GM19043 (cell line): ENCODE measurements at regions not wholly inside any gene's neighbourhood (a gene's known extent, or its start where the extent isn't known, plus 50 kb on each side); places are given as distances from the start of the nearest gene placed in this dataset.

ENCODE experiments used
- ATAC-seq: cut with Tn5 transposase; IDR thresholded peaks from one replicate; pipeline ENCODE4 v1.9.1; 2021; ENCODE audit warnings: low read depth; ENCODE audit not compliant: unreplicated experiment

- ATAC-seq: no peak
These were observed 162.6 kb upstream of the PLEKHG7 start for GRCh38 chr12:92539976-92540781.

GRCh38 chr12:92539110-92539749 is 163.6 kb upstream of the PLEKHG7 start:
- peak; percentile 40 for ATAC-seq

DNA sequence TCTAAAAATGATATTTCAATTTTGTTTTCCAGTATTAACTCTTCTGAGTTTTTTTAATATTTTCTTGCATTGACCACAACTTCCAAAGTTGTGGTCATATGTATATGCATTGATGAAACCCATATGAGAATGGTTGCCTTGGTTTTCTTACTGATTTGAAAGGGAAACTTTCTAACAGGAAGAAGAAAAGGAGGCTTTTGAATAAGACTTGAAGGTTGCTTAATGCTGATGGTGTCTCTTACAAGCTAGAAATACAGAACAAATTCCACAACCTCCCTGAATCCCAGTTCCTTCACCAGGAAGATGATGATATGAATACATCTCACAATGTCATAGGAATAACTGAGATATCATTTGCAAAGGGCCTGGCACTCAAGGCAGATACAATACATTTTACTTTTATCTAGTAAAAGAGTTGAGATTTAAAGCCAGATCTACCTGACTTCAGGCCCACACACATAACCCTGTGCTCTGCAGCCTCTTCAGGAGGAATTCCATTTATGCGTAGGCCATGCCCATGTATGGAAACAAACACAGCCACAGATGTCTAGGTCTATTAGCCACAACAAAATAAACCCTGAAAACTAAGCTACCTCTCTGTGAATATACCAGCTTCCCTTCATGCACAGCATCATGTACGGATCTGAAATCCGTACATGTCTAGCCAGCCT is 165.4 kb upstream of the PLEKHG7 start:
- ATAC-seq: no peak

DNA sequence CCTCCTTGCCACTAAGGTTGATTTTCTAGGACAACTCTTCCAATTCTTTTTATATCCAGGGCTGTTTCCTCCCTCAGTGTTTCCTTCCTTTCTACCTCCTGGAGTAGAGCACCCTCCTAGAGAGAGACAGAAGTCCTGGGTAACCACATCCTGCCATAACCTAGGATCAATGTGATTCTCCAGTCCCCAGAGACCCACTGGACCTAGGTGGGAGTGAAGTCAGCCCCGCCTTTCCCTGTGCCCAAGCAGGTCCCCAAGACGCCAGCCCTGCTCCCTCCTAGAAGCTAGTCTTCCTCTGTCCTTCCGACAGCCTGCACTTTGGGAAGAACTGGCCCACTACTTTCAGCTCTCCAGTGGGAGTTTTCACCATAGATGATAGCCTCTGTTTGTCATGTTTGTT is 166.8 kb upstream of the PLEKHG7 start:
- no peak for ATAC-seq

- ATAC-seq: no peak
These were observed 169.4 kb upstream of the PLEKHG7 start for GRCh38 chr12:92533280-92533890.

DNA sequence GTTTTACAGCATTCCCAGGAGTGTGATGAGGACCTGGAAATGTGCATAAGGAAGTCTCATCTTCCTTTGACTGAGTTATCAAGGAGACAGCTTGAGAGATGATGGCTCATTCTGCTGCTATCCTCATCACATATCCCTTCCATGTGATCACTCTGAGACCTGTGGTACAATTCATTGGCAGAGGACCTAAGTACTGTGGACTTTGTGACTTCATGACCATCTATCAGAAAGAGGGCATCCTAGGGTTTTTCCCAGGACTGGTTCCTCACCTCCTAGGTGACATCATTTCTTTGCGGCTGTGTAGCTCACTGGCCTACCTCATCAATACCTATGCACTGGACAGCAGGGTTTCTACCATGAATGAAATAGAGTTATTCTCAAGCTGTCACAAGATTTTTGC is 172.1 kb upstream of the PLEKHG7 start:
- ATAC-seq: no peak

- ATAC-seq: no peak
These were observed 172.8 kb upstream of the PLEKHG7 start for GRCh38 chr12:92529944-92530343.

GRCh38 chr12:92528586-92528985 is 174.2 kb upstream of the PLEKHG7 start:
- no peak for ATAC-seq

DNA sequence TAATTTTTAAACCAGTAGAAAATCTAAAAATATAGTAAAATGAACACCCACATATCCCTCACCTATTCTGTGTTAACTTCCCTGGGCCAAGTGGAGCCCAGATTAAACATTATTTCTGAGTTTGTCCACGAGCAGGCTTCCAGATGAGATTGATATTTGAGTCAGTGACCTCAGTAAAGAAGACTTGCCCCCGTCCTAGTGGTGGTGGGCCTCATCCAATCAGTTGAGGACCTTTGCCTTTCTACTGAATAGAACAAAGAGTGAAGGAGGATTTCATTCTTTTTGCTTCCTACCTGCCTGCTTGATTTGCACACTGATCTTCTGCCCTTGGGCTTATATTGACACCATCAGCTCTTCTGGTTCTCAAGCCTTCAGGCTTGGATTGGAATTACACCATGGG is 174.7 kb upstream of the PLEKHG7 start:
- no peak for ATAC-seq

- ATAC-seq: no peak
These were observed 178.3 kb upstream of the PLEKHG7 start for GRCh38 chr12:92524489-92524888.

GRCh38 chr12:92520511-92520910 is 182.3 kb upstream of the PLEKHG7 start:
- no peak for ATAC-seq

- no peak for ATAC-seq
These were observed 183.5 kb upstream of the PLEKHG7 start for GRCh38 chr12:92519284-92519683.

DNA sequence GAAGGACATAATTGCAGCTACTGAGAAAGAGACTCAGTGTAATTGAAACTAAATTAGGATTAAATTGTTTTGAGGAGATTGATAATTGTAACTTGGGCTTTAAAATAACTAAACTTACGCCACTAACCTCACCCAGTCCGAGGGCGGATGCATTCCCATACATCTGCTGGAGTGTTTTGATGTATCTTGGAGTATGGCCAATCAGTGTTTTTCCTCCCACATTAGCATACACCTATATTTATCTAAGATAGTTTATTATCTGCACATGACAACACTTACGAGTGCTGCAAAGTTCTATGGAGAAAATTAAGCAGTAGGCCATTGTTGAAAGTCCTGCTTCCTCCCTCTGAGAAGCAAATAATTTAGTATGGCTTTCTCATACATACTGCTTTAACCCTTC is 184.7 kb upstream of the PLEKHG7 start:
- ATAC-seq: no peak

GRCh38 chr12:92516277-92516600 is 186.6 kb upstream of the PLEKHG7 start:
- ATAC-seq: no peak

- ATAC-seq: no peak
These were observed 189.5 kb upstream of the PLEKHG7 start for GRCh38 chr12:92513231-92513730.

- no peak for ATAC-seq
These were observed 191.0 kb upstream of the PLEKHG7 start for GRCh38 chr12:92511786-92512185.

DNA sequence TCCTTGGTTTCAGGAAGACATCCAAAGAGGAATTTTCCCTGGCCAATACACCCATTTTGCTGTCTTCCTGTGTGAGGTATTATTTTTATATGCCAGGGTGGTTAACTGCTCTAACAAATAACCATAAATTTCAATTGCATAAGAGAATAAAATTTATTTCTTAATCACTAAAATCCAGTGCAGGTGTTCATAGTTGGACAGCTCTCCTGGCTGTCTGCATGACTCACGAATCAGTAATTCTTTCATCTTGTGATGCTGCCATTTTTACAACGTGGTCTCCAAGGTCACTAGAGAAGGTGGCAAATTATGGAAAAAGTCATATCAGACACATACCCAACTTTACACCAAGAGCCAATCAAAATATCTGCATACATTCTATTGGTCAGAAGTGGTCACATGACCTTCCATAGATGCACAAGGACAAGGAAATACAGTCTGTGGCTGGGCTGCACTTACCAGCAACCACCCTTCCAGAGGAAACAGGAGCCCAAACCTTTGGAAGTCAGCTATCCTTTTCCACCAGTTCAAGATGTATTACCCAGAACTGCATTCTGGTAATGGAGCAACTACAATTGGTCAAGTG is 193.5 kb upstream of the PLEKHG7 start:
- no peak for ATAC-seq

- no peak for ATAC-seq
These were observed 195.9 kb upstream of the PLEKHG7 start for GRCh38 chr12:92506891-92507290.

- no peak for ATAC-seq
These were observed 196.3 kb upstream of the PLEKHG7 start for GRCh38 chr12:92506460-92506859.

DNA sequence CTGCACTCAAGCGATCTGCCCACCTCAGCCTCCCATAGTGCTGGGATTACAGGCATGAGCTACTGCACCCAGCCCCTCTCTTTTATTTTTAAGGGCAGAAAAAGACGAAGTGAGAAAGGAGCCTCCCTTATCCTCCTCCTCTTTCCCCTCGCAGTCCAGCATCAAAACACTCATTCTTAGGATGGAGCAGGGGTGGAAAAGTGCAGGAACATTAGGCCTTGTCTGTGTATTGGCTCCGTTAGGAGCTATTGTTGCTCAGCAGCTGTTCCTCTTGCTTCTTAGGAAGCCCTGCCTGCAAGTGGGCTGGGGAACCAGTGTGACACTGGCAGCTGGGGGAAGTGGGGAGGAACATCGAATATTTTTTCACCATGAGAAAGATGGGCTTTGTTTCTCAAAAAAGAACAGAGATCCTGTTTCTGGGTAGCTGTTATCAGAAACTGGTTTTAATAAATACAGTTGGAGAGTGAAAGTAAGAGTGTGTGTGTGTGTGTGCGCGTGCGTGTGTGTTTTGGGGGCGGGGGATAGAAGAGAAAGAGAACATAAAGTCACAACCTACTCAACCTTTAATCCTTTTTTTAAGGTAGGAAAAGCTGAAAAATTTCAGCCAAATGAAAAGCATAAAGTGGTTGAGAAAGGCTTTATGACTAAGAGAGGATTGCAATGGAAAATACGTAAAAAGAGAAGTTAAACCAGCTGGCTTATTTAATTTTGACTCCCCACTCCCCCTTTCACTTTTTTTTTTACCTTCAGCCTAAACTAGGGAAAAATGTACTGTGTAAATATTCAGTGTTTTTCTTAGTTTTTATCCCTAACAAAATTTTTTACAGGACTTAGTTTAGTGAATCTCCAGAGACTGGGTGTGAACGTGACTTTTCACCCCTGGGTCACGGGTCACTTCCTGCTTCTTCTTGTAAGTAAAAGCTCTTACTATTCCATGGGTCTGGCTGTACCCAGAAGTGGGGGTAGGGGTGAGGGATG is 197.2 kb upstream of the PLEKHG7 start:
- ATAC-seq: peak; percentile 23
